Loucy (cell line): ENCODE measurements at regions not wholly inside any gene's neighbourhood (a gene's known extent, or its start where the extent isn't known, plus 50 kb on each side); places are given as distances from the start of the nearest gene placed in this dataset.

Source experiments
- H2AFZ ChIP-seq: fragments of 200-600 bp; sonication (generic); 2 replicates; pipeline ENCODE4 v1.6.0; 2016; ENCODE audit warnings: antibody characterized with exemption, mild to moderate bottlenecking, low read length, moderate library complexity
- H3F3A ChIP-seq: fragments of 200-600 bp; 2 replicates; pipeline ENCODE4 v1.6.0; 2016; ENCODE audit warnings: antibody characterized with exemption, low read depth, mild to moderate bottlenecking
- H3K27me3 ChIP-seq: fragments of 200-600 bp; sonication (generic); 2 replicates; pipeline ENCODE4 v1.6.1; 2014; ENCODE audit warnings: low read length, mild to moderate bottlenecking; ENCODE audit not compliant: insufficient read depth, poor library complexity, severe bottlenecking
- H3K36me3 ChIP-seq: fragments of 200-600 bp; sonication (generic); 2 replicates; pipeline ENCODE4 v1.6.1; 2016; ENCODE audit warnings: low read length; ENCODE audit not compliant: insufficient read depth
- H3K4me1 ChIP-seq: fragments of 200-600 bp; sonication (generic); 2 replicates; pipeline ENCODE4 v1.5.1; 2014; ENCODE audit warnings: low read length, mild to moderate bottlenecking; ENCODE audit not compliant: insufficient read depth, poor library complexity, severe bottlenecking
- H3K4me2 ChIP-seq: fragments of 200-600 bp; sonication (generic); 2 replicates; pipeline ENCODE4 v1.6.0; 2014; ENCODE audit warnings: antibody characterized with exemption, low read length, low read depth, mild to moderate bottlenecking; ENCODE audit not compliant: poor library complexity, severe bottlenecking
- H3K4me3 ChIP-seq: fragments of 200-600 bp; sonication (generic); 2 replicates; pipeline ENCODE4 v1.5.1; 2014; ENCODE audit warnings: low read length, mild to moderate bottlenecking, mixed read lengths; ENCODE audit not compliant: poor library complexity, severe bottlenecking
- H3K79me2 ChIP-seq: fragments of 200-600 bp; sonication (generic); 2 replicates; pipeline ENCODE4 v1.6.1; 2014; ENCODE audit warnings: low read length; ENCODE audit not compliant: insufficient read depth
- H3K9ac ChIP-seq: fragments of 200-600 bp; sonication (generic); 2 replicates; pipeline ENCODE4 v1.6.0; 2014; ENCODE audit warnings: mild to moderate bottlenecking, low read depth, low read length, moderate library complexity; ENCODE audit not compliant: poor library complexity, severe bottlenecking
- H3K9me2 ChIP-seq: fragments of 200-600 bp; sonication (generic); replicated peaks from 2 replicates; pipeline ENCODE4 v1.6.1; 2016; ENCODE audit warnings: low read depth, low read length, mixed read lengths
- H3K9me3 ChIP-seq: fragments of 200-600 bp; sonication (generic); 2 replicates; pipeline ENCODE4 v1.6.1; 2014; ENCODE audit warnings: mild to moderate bottlenecking, antibody characterized with exemption, low read length, low read depth; ENCODE audit not compliant: insufficient read depth
- H4K20me1 ChIP-seq: fragments of 200-600 bp; sonication (generic); 2 replicates; pipeline ENCODE4 v1.6.0; 2014; ENCODE audit warnings: antibody characterized with exemption, low read length, mild to moderate bottlenecking; ENCODE audit not compliant: insufficient read depth, poor library complexity, severe bottlenecking
- CTCF ChIP-seq: fragments of 200-600 bp; sonication (generic); conservative IDR thresholded peaks from 2 replicates; pipeline ENCODE4 v1.5.1; 2014; ENCODE audit warnings: mild to moderate bottlenecking, antibody characterized with exemption, low read length
- EZH2phosphoT487 ChIP-seq: fragments of 200-600 bp; IDR thresholded peaks from 2 replicates; pipeline ENCODE4 v1.6.1; 2018; ENCODE audit warnings: antibody characterized with exemption, mild to moderate bottlenecking, moderate library complexity, borderline replicate concordance

- Histone ChIP-seq H3K9me2 (no peaks in the 10 kb centered on the region), H3K4me1 (peaks cover 29% of the 10 kb centered on the region), H3K4me3 (no peak overlapping the region), H3F3A (no peaks in the 10 kb centered on the region), H3K4me2 (no peak overlapping the region), H3K27me3 (no peaks in the 10 kb centered on the region), H3K79me2 (no peaks in the 10 kb centered on the region), H4K20me1 (no peaks in the 10 kb centered on the region), H3K36me3 (no peaks in the 10 kb centered on the region), H2AFZ (no peak overlapping the region), H3K9me3 (no peaks in the 10 kb centered on the region), H3K9ac (no peak overlapping the region)
- TF ChIP-seq EZH2phosphoT487 (no peak), CTCF (no peak)
Observed at GRCh38 chrX:45683914-45684313, 483.2 kb upstream of the DIPK2B start.

GRCh38 chrX:45681891-45682290, 481.2 kb upstream of the DIPK2B start:
- no peak overlapping the region for H3K9ac ChIP-seq
- TF ChIP-seq EZH2phosphoT487 (no peak), CTCF (no peak)
- no peaks in the 10 kb centered on the region for H3K36me3 ChIP-seq
- H3K4me3 ChIP-seq = no peak overlapping the region
- no peaks in the 10 kb centered on the region for H3K9me2 ChIP-seq
- H3K4me2 ChIP-seq = no peak overlapping the region
- no peaks in the 10 kb centered on the region for H3K27me3 ChIP-seq
- no peaks in the 10 kb centered on the region for H4K20me1 ChIP-seq
- no peak overlapping the region for H2AFZ ChIP-seq
- H3K9me3 ChIP-seq = no peaks in the 10 kb centered on the region
- no peaks in the 10 kb centered on the region for H3F3A ChIP-seq
- H3K4me1 ChIP-seq = peaks cover 29% of the 10 kb centered on the region
- no peaks in the 10 kb centered on the region for H3K79me2 ChIP-seq

- no peaks in the 10 kb centered on the region for H3K9me3 ChIP-seq
- H3K4me1 ChIP-seq = no peaks in the 10 kb centered on the region
- no peak overlapping the region for H3K9ac ChIP-seq
- no peak overlapping the region for H3K4me3 ChIP-seq
- no peaks in the 10 kb centered on the region for H3F3A ChIP-seq
- no peak overlapping the region for H3K4me2 ChIP-seq
- no peaks in the 10 kb centered on the region for H3K36me3 ChIP-seq
- H3K9me2 ChIP-seq = no peaks in the 10 kb centered on the region
- no peaks in the 10 kb centered on the region for H3K79me2 ChIP-seq
- no peaks in the 10 kb centered on the region for H3K27me3 ChIP-seq
- H2AFZ ChIP-seq = no peak overlapping the region
- H4K20me1 ChIP-seq = no peaks in the 10 kb centered on the region
- TF ChIP-seq EZH2phosphoT487 (no peak), CTCF (no peak)
Observed at GRCh38 chrX:45669715-45670340, 469.2 kb upstream of the DIPK2B start.
